GM12891 (cell line): ENCODE measurements at regions not wholly inside any gene's neighbourhood (a gene's known extent, or its start where the extent isn't known, plus 50 kb on each side); places are given as distances from the start of the nearest gene placed in this dataset.

Source experiments
- DNase-seq: peaks from one replicate; pipeline ENCODE4 v3.0.0; 2011; ENCODE audit warnings: low spot score; ENCODE audit not compliant: insufficient read length
- FAIRE-seq: peaks from 2 replicates; lab custom pipeline; 2011; peaks lifted over from hg19 to GRCh38; lab: Jason Lieb, UNC
- PAX5 ChIP-seq: IDR thresholded peaks from 2 replicates; pipeline ENCODE4 v1.6.1; 2011; ENCODE audit warnings: low read length, moderate library complexity, mild to moderate bottlenecking; ENCODE audit not compliant: insufficient read depth, severe bottlenecking
- POLR2A ChIP-seq: IDR thresholded peaks from 2 replicates; pipeline ENCODE4 v1.6.1; 2011; ENCODE audit warnings: low read depth, low read length, control low read depth
- POLR2AphosphoS5 ChIP-seq: IDR thresholded peaks from 2 replicates; pipeline ENCODE4 v1.6.1; 2011; ENCODE audit warnings: low read depth, low read length, control low read depth
- POU2F2 ChIP-seq: IDR thresholded peaks from 2 replicates; pipeline ENCODE4 v1.6.1; 2011; ENCODE audit warnings: low read depth, mild to moderate bottlenecking, control low read depth, low read length, moderate library complexity
- SPI1 ChIP-seq: IDR thresholded peaks from 2 replicates; pipeline ENCODE4 v1.6.1; 2011; ENCODE audit warnings: low read depth, low read length, control low read depth
- TAF1 ChIP-seq: IDR thresholded peaks from 2 replicates; pipeline ENCODE4 v1.6.1; 2011; ENCODE audit warnings: low read depth, low read length, control low read depth

DNA sequence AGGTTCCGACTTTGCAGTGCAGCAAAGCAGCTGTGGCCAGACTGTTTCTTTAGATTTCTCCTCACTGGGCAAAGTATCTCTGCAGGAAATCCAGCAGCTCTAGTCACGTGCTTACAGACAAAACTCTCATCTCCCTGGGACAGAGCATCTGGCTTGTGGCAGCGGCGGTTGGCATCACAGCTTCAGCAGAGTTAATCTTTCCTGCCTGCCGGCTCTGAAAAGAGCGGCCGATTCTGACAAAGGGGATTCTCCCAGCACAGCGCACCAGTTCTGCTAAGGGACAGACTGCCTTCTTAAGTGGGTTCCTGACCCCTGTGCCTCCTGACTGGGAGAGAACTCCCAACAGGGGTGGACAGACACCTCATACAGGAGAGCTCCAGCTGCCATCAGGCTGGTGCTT is 1357.3 kb upstream of the TENM4 start:
- DNase-seq (no peak), FAIRE-seq (no peak)
- TF ChIP-seq SPI1 (no peak), POLR2A (no peak)

DNA sequence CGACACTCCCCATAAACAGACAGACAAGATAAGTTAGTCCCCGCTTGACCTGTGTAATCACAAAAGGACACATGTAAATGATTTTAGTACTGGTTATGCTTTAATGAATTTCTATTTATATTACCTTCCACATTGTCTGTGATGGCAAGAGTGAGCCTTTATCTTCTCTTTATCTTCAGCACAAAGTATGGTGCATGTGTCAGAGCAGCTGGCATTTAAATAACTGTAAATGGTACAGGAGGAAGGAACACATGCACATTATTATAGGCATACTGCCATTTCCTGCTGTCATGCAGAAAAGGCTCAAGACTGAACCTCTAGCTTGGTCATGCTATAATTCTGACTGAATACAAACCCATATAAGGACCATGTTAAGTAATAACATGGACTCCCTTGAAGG is 1342.7 kb upstream of the TENM4 start:
- TF ChIP-seq SPI1 = no peak
- TF ChIP-seq POU2F2 = no peak
- no peak for TF ChIP-seq TAF1
- TF ChIP-seq POLR2A = no peak
- TF ChIP-seq PAX5 = no peak
- TF ChIP-seq POLR2AphosphoS5 = no peak
- FAIRE-seq (no peak), DNase-seq (no peak)

DNA sequence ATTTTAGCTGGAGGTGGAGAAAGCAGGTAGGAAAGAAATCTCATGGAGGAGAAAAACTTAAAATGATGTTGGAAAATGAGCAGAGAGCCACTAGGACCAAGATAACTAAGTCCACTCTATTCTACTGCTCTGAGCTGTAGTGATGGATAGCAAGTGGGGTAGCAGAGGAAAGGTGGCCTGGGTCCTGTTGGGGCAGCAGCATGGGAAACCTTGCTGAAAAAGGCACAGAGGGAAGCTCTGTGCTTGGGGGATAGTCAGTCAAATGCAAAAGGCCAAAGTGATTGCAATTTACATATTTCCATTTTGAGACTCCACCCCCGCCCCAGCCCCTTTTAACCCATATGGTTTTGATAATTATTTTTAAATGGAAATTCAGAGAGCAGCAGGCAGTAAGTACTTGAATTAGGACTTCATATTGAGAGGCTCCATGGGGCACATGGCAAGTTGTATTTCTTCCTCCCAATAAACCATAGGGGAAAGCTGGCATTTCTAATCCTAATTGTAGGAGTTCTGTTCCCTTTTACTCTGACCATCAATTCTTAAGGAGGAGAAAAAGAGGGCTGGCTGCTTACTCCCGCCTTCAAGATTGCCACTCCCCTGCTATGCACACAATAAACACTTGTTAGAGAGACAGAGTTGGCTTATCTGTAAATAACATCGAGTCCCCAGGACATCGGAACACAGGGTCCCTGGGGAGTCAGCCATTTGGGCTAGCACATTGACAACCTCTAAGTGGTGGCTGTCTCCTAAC is 1341.5 kb upstream of the TENM4 start:
- FAIRE-seq (no peak), DNase-seq (no peak)
- TF ChIP-seq SPI1 = no peak
- TF ChIP-seq POU2F2 = no peak
- TF ChIP-seq PAX5 = no peak
- no peak for TF ChIP-seq TAF1
- no peak for TF ChIP-seq POLR2AphosphoS5
- TF ChIP-seq POLR2A = no peak

DNA sequence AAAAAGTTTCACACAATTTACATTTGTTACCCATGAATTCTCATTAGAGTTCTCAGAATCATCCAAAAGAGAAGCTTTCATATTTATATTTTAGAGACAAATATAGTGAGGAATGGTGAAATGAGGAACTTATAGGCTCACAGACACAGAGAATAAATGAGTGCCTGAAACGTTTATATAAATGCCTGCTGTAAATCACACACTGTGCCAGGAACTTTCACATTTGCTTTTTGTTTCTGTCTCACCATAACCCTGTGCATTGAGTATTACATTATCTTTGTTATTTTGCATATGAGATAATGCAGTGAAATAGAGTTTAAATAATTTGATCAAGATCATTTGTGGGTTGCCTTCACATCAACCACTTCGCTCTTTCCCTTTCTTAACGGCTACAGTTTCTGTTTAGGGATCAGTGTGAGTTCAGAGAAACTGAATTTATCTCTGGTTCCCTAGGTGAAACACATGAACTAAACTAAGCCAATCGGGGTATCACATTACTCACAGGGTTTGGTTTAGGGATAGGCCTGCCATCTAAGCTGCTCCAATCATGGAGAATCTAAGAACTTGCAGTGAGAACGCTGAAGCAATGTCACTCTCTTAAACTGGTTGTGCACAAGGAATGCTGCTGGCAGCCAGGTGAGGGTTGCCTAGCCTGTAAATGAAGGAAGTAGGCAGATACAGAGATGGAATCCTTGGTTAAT is 1339.2 kb upstream of the TENM4 start:
- no peak for FAIRE-seq
- DNase-seq = no peak
- no peak for TF ChIP-seq POU2F2
- TF ChIP-seq TAF1 = no peak
- TF ChIP-seq PAX5 = no peak
- TF ChIP-seq POLR2AphosphoS5 = no peak
- no peak for TF ChIP-seq POLR2A
- no peak for TF ChIP-seq SPI1

GRCh38 chr11:80778941-80779340 is 1338.1 kb upstream of the TENM4 start:
- DNase-seq (no peak), FAIRE-seq (no peak)
- TF ChIP-seq PAX5 (no peak), POU2F2 (no peak), TAF1 (no peak), SPI1 (no peak), POLR2AphosphoS5 (no peak), POLR2A (no peak)

- TF ChIP-seq TAF1 (no peak), POLR2A (no peak), POU2F2 (no peak), PAX5 (no peak), POLR2AphosphoS5 (no peak), SPI1 (no peak)
- FAIRE-seq (no peak), DNase-seq (no peak)
Observed at GRCh38 chr11:80778432-80778831, 1337.6 kb upstream of the TENM4 start.

DNA sequence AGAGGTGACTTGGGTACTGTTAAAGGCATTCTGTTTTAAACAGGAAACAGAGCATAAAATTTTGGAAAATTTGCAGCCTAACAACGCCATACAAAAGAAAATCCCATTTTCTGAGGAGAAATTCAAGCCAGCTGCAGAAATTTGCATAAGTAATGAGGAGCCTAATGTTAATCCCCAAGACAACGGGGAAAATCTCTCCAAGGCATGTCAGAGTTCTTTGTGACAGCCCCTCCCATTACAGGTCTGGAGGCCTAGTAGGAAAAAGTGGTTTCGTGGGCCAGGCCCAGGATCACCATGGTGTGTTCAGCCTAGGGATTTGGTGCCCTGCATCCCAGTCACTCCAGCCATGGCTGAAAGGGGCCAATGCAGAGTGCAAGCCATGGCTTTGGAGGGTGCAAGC is 1333.1 kb upstream of the TENM4 start:
- DNase-seq (no peak), FAIRE-seq (no peak)
- TF ChIP-seq SPI1 (no peak), POU2F2 (no peak), POLR2A (no peak), PAX5 (no peak), TAF1 (no peak), POLR2AphosphoS5 (no peak)

DNA sequence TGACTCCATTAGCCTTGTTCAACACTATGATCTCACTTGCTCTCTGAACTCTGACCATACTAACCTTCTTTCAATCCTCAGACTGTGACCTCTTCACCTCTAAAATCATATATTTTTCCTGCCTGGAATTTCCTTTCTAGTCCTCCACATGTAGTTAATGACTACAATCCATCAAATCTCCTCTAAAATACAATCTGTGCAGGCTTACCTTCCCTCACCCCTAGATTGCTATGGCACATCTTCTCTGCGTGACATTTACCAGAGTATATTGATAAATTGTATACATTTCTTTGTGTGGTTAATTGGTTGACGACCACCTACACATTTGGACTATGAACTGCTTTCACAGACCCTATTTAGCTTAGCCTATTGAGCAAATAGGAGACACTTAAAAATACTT is 1330.2 kb upstream of the TENM4 start:
- no peak for TF ChIP-seq POU2F2
- TF ChIP-seq TAF1 = no peak
- TF ChIP-seq PAX5 = no peak
- no peak for TF ChIP-seq POLR2AphosphoS5
- FAIRE-seq (no peak), DNase-seq (no peak)

DNA sequence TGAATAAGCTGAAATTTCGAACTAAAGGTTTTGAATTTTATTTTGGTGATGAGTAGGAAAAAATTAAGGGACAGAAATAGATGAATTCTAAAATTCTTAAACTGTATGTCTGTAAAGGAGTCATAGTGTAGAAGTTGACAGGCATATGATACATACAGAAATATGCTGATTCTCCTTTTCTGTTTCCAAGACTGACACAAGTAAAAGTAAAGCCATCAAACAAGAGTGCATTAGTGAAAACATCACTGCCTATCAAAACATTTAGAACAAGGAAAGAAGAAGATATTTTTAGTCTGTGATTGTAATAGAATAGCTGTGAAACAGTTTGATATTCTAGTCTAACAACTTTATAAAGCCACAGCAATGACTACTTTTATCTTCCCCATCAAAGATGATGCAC is 1318.0 kb upstream of the TENM4 start:
- FAIRE-seq = no peak
- TF ChIP-seq SPI1 (no peak), PAX5 (no peak)

GRCh38 chr11:80748207-80748925 is 1307.5 kb upstream of the TENM4 start:
- DNase-seq = no peak
- no peak for TF ChIP-seq PAX5
- TF ChIP-seq SPI1 = no peak
- TF ChIP-seq POU2F2 = no peak
- TF ChIP-seq POLR2AphosphoS5 = no peak
- no peak for TF ChIP-seq POLR2A
- no peak for TF ChIP-seq TAF1
- no peak for FAIRE-seq

More for the DNA sequence above, 1318.0 kb upstream of the TENM4 start:
- no peak for DNase-seq
